ENCODE measurements at regions not wholly inside any gene's neighbourhood (a gene's known extent, or its start where the extent isn't known, plus 50 kb on each side); places are given as distances from the start of the nearest gene placed in this dataset.
"Not testable (repeated sequence)": the region's sequence is repeated elsewhere in the genome, so short reads cannot be mapped to it uniquely, and the experiment has no call there.

- intact Hi-C loops (cut with DNase I) = no loop called here
- DNase-seq = no peak
- WGBS, 2 donors = 12 to 22% methylated on average over 2 of the region's 2 CpGs
Measured at GRCh38 chr2:195443926-195444325, 213.1 kb upstream of the SLC39A10 start.

GRCh38 chr2:195442458-195443175 lies 214.4 kb upstream of the SLC39A10 start:
- DNase-seq (no peak), ATAC-seq (ENCODE audit: low FRiP score) (no peak)
- Histone ChIP-seq H3K4me3 (ENCODE audit: low read length in 2 of 2) (no peak overlapping the region), H3K36me3 (ENCODE audit: control insufficient read depth in 1 of 2, insufficient read depth in 2 of 2, low read length in 1 of 2) (no peaks in the 10 kb centered on the region), H3K27ac (ENCODE audit: low read depth in 1 of 2, low read length in 2 of 2) (no peak overlapping the region), H3K27me3 (ENCODE audit: control insufficient read depth in 1 of 2, insufficient read depth in 2 of 2, low read length in 1 of 2) (no peaks in the 10 kb centered on the region), H3K4me1 (ENCODE audit: control insufficient read depth in 1 of 2, insufficient read depth in 2 of 2, low read length in 2 of 2) (no peaks in the 10 kb centered on the region), H3K9me3 (ENCODE audit: control insufficient read depth, low read length) (peaks cover 5% of the 10 kb centered on the region)
- 69 to 79% methylated on average over 3 of the region's 3 CpGs for WGBS, 2 donors
- intact Hi-C loops (cut with DNase I) = no loop called here

More at GRCh38 chr2:195443926-195444325, 213.1 kb upstream of the SLC39A10 start:
- ATAC-seq (ENCODE audit: low FRiP score) = no peak
- no peaks in the 10 kb centered on the region for H3K27me3 ChIP-seq (ENCODE audit: control insufficient read depth in 1 of 2, insufficient read depth in 2 of 2, low read length in 1 of 2)
- no peak overlapping the region for H3K4me3 ChIP-seq (ENCODE audit: low read length in 2 of 2)
- H3K9me3 ChIP-seq (ENCODE audit: control insufficient read depth, low read length) = peaks cover 5% of the 10 kb centered on the region
- H3K27ac ChIP-seq (ENCODE audit: low read depth in 1 of 2, low read length in 2 of 2) = no peak overlapping the region
- H3K4me1 ChIP-seq (ENCODE audit: control insufficient read depth in 1 of 2, insufficient read depth in 2 of 2, low read length in 2 of 2) = no peaks in the 10 kb centered on the region
- H3K36me3 ChIP-seq (ENCODE audit: control insufficient read depth in 1 of 2, insufficient read depth in 2 of 2, low read length in 1 of 2) = no peaks in the 10 kb centered on the region

GRCh38 chr2:195438692-195439091 lies 218.3 kb upstream of the SLC39A10 start:
- intact Hi-C loops (cut with DNase I) = no loop called here
- no peaks in the 10 kb centered on the region for H3K27me3 ChIP-seq (ENCODE audit: control insufficient read depth in 1 of 2, insufficient read depth in 2 of 2, low read length in 1 of 2)
- 91 to 94% methylated on average over 7 of the region's 7 CpGs for WGBS, 2 donors
- no peaks in the 10 kb centered on the region for H3K36me3 ChIP-seq (ENCODE audit: control insufficient read depth in 1 of 2, insufficient read depth in 2 of 2, low read length in 1 of 2)
- H3K4me3 ChIP-seq (ENCODE audit: low read length in 2 of 2) = no peak overlapping the region
- no peak overlapping the region for H3K27ac ChIP-seq (ENCODE audit: low read depth in 1 of 2, low read length in 2 of 2)
- H3K9me3 ChIP-seq (ENCODE audit: control insufficient read depth, low read length) = peaks cover 5% of the 10 kb centered on the region
- no peaks in the 10 kb centered on the region for H3K4me1 ChIP-seq (ENCODE audit: control insufficient read depth in 1 of 2, insufficient read depth in 2 of 2, low read length in 2 of 2)
- ATAC-seq (ENCODE audit: low FRiP score) (no peak), DNase-seq (no peak)

GRCh38 chr2:195437521-195437920 lies 219.5 kb upstream of the SLC39A10 start:
- WGBS, 2 donors = 97% methylated on average over 18 of the region's 18 CpGs
- H3K27me3 ChIP-seq (ENCODE audit: control insufficient read depth in 1 of 2, insufficient read depth in 2 of 2, low read length in 1 of 2) = no peaks in the 10 kb centered on the region
- peaks cover 5% of the 10 kb centered on the region for H3K9me3 ChIP-seq (ENCODE audit: control insufficient read depth, low read length)
- intact Hi-C loops (cut with DNase I) = no loop called here
- no peaks in the 10 kb centered on the region for H3K36me3 ChIP-seq (ENCODE audit: control insufficient read depth in 1 of 2, insufficient read depth in 2 of 2, low read length in 1 of 2)
- DNase-seq = no peak
- no peak overlapping the region for H3K4me3 ChIP-seq (ENCODE audit: low read length in 2 of 2)
- no peak for ATAC-seq (ENCODE audit: low FRiP score)
- no peak overlapping the region for H3K27ac ChIP-seq (ENCODE audit: low read depth in 1 of 2, low read length in 2 of 2)
- H3K4me1 ChIP-seq (ENCODE audit: control insufficient read depth in 1 of 2, insufficient read depth in 2 of 2, low read length in 2 of 2) = no peaks in the 10 kb centered on the region

GRCh38 chr2:195434346-195434745 lies 222.7 kb upstream of the SLC39A10 start:
- Histone ChIP-seq H3K9me3 (ENCODE audit: control insufficient read depth, low read length) (no peaks in the 10 kb centered on the region), H3K4me1 (ENCODE audit: control insufficient read depth in 1 of 2, insufficient read depth in 2 of 2, low read length in 2 of 2) (no peaks in the 10 kb centered on the region), H3K27ac (ENCODE audit: low read depth in 1 of 2, low read length in 2 of 2) (no peak overlapping the region), H3K27me3 (ENCODE audit: control insufficient read depth in 1 of 2, insufficient read depth in 2 of 2, low read length in 1 of 2) (no peaks in the 10 kb centered on the region), H3K4me3 (ENCODE audit: low read length in 2 of 2) (no peak overlapping the region), H3K36me3 (ENCODE audit: control insufficient read depth in 1 of 2, insufficient read depth in 2 of 2, low read length in 1 of 2) (no peaks in the 10 kb centered on the region)
- intact Hi-C loops (cut with DNase I) = no loop called here
- no peak for ATAC-seq (ENCODE audit: low FRiP score)
- WGBS, 2 donors = 86 to 89% methylated on average over 1 of the region's 1 CpG
- DNase-seq = no peak

- intact Hi-C loops (cut with DNase I) = not testable (repeated sequence)
Measured at GRCh38 chr2:195433729-195434128, 223.3 kb upstream of the SLC39A10 start.

GRCh38 chr2:195428673-195429072 lies 228.4 kb upstream of the SLC39A10 start:
- intact Hi-C loops (cut with DNase I) = no loop called here
- H3K4me1 ChIP-seq (ENCODE audit: control insufficient read depth in 1 of 2, insufficient read depth in 2 of 2, low read length in 2 of 2) = no peaks in the 10 kb centered on the region
- no peak for DNase-seq
- 85 to 89% methylated on average over 3 of the region's 3 CpGs for WGBS, 2 donors
- no peaks in the 10 kb centered on the region for H3K27me3 ChIP-seq (ENCODE audit: control insufficient read depth in 1 of 2, insufficient read depth in 2 of 2, low read length in 1 of 2)
- no peaks in the 10 kb centered on the region for H3K9me3 ChIP-seq (ENCODE audit: control insufficient read depth, low read length)
- no peak overlapping the region for H3K27ac ChIP-seq (ENCODE audit: low read depth in 1 of 2, low read length in 2 of 2)
- no peaks in the 10 kb centered on the region for H3K36me3 ChIP-seq (ENCODE audit: control insufficient read depth in 1 of 2, insufficient read depth in 2 of 2, low read length in 1 of 2)
- ATAC-seq (ENCODE audit: low FRiP score) = no peak
- H3K4me3 ChIP-seq (ENCODE audit: low read length in 2 of 2) = no peak overlapping the region

More at GRCh38 chr2:195433729-195434128, 223.3 kb upstream of the SLC39A10 start:
- not testable (repeated sequence) for H3K9me3 ChIP-seq (ENCODE audit: control insufficient read depth, low read length); H3K4me3 ChIP-seq (ENCODE audit: low read length in 2 of 2); DNase-seq; H3K4me1 ChIP-seq (ENCODE audit: control insufficient read depth in 1 of 2, insufficient read depth in 2 of 2, low read length in 2 of 2); H3K27me3 ChIP-seq (ENCODE audit: control insufficient read depth in 1 of 2, insufficient read depth in 2 of 2, low read length in 1 of 2); H3K36me3 ChIP-seq (ENCODE audit: control insufficient read depth in 1 of 2, insufficient read depth in 2 of 2, low read length in 1 of 2); ATAC-seq (ENCODE audit: low FRiP score); H3K27ac ChIP-seq (ENCODE audit: low read depth in 1 of 2, low read length in 2 of 2)
- WGBS, 2 donors = 73 to 77% methylated on average over 2 of the region's 2 CpGs

- 18 to 37% methylated on average over 1 of the region's 1 CpG for WGBS, 2 donors
- intact Hi-C loops (cut with DNase I) = no loop called here
- ATAC-seq (ENCODE audit: low FRiP score) (no peak), DNase-seq (no peak)
- no peak overlapping the region for H3K27ac ChIP-seq (ENCODE audit: low read depth in 1 of 2, low read length in 2 of 2)
- no peaks in the 10 kb centered on the region for H3K27me3 ChIP-seq (ENCODE audit: control insufficient read depth in 1 of 2, insufficient read depth in 2 of 2, low read length in 1 of 2)
- no peak overlapping the region for H3K4me3 ChIP-seq (ENCODE audit: low read length in 2 of 2)
- no peaks in the 10 kb centered on the region for H3K36me3 ChIP-seq (ENCODE audit: control insufficient read depth in 1 of 2, insufficient read depth in 2 of 2, low read length in 1 of 2)
- no peaks in the 10 kb centered on the region for H3K9me3 ChIP-seq (ENCODE audit: control insufficient read depth, low read length)
- no peaks in the 10 kb centered on the region for H3K4me1 ChIP-seq (ENCODE audit: control insufficient read depth in 1 of 2, insufficient read depth in 2 of 2, low read length in 2 of 2)
Measured at GRCh38 chr2:195425328-195425727, 231.7 kb upstream of the SLC39A10 start.

GRCh38 chr2:195419033-195419432 lies 238.0 kb upstream of the SLC39A10 start:
- Histone ChIP-seq H3K27ac (ENCODE audit: low read depth in 1 of 2, low read length in 2 of 2) (no peak overlapping the region), H3K36me3 (ENCODE audit: control insufficient read depth in 1 of 2, insufficient read depth in 2 of 2, low read length in 1 of 2) (no peaks in the 10 kb centered on the region), H3K4me3 (ENCODE audit: low read length in 2 of 2) (no peak overlapping the region), H3K9me3 (ENCODE audit: control insufficient read depth, low read length) (no peaks in the 10 kb centered on the region), H3K27me3 (ENCODE audit: control insufficient read depth in 1 of 2, insufficient read depth in 2 of 2, low read length in 1 of 2) (no peaks in the 10 kb centered on the region), H3K4me1 (ENCODE audit: control insufficient read depth in 1 of 2, insufficient read depth in 2 of 2, low read length in 2 of 2) (no peaks in the 10 kb centered on the region)
- intact Hi-C loops (cut with DNase I) = no loop called here
- no peak for ATAC-seq (ENCODE audit: low FRiP score)
- WGBS, 2 donors = 81 to 86% methylated on average over 2 of the region's 2 CpGs
- no peak for DNase-seq

Measured in aorta (tissue), 5 donors.